ENCODE measurements at regions not wholly inside any gene's neighbourhood (a gene's known extent, or its start where the extent isn't known, plus 50 kb on each side); places are given as distances from the start of the nearest gene placed in this dataset.

DNA sequence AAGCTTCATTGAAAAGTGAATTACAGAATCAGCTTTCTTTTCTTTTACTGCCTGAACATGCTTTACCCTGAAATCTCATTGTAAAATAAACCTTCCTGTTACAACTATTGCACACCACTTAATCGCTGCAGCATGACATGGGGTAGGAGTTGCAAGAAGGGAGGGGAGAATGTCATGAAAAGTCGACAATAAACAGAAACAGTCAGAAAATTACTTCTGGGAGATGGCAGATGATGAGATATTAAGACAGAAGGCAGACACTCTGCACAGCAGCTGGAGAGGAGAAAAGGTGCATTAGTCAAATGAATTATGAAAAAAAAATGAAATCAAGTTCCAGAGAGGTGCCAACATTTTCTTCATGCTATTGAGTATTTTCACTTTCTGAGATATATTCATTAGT is 287.7 kb downstream of the PCDH7 start:
- Histone ChIP-seq H3K27me3 (no peaks in the 10 kb centered on the region), H3K36me3 (no peaks in the 10 kb centered on the region), H3K4me3 (no peak overlapping the region), H3K27ac (no peak overlapping the region), H3K4me1 (ENCODE audit: low read depth) (peaks cover 8% of the 10 kb centered on the region), H3K9me3 (ENCODE audit: low read depth) (no peaks in the 10 kb centered on the region)
- DNase-seq (ENCODE audit: low read depth in 1 of 2, low spot score in 1 of 2): no peak
- TF ChIP-seq, protein P1, sequence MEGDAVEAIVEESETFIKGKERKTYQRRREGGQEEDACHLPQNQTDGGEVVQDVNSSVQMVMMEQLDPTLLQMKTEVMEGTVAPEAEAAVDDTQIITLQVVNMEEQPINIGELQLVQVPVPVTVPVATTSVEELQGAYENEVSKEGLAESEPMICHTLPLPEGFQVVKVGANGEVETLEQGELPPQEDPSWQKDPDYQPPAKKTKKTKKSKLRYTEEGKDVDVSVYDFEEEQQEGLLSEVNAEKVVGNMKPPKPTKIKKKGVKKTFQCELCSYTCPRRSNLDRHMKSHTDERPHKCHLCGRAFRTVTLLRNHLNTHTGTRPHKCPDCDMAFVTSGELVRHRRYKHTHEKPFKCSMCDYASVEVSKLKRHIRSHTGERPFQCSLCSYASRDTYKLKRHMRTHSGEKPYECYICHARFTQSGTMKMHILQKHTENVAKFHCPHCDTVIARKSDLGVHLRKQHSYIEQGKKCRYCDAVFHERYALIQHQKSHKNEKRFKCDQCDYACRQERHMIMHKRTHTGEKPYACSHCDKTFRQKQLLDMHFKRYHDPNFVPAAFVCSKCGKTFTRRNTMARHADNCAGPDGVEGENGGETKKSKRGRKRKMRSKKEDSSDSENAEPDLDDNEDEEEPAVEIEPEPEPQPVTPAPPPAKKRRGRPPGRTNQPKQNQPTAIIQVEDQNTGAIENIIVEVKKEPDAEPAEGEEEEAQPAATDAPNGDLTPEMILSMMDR (IDR thresholded peaks at IDR 0.05; ENCODE audit: low read depth, low read length): no peak

DNA sequence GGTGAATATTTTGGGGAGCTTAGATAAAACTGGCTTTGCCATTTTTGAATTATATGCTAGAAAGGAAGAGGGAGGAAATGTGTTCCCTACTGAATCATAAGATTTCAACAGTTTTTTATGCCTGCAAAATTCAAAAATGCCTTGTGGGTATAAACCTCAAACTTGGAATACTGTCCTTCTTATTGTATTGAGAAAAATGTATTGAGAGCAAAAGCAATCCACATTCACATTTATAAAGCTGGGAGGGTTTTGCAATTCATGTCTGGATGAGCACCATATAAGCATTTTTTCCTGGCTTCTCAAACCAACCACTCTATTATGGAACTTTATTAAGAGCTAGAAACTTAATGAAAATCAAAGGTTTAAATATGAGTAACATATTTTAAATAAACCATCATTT is 289.8 kb downstream of the PCDH7 start:
- TF ChIP-seq, protein P1 (IDR thresholded peaks at IDR 0.05; ENCODE audit: low read depth, low read length): no peak
- peaks cover 20% of the 10 kb centered on the region for H3K4me1 ChIP-seq (ENCODE audit: low read depth)
- H3K9me3 ChIP-seq (ENCODE audit: low read depth): no peaks in the 10 kb centered on the region
- H3K27ac ChIP-seq: peak overlapping the region; percentile 1
- H3K27me3 ChIP-seq: no peaks in the 10 kb centered on the region
- no peak overlapping the region for H3K4me3 ChIP-seq
- peak in 1 of 2 donors; percentile 0 for DNase-seq (ENCODE audit: low read depth in 1 of 2, low spot score in 1 of 2)
- H3K36me3 ChIP-seq: no peaks in the 10 kb centered on the region

DNA sequence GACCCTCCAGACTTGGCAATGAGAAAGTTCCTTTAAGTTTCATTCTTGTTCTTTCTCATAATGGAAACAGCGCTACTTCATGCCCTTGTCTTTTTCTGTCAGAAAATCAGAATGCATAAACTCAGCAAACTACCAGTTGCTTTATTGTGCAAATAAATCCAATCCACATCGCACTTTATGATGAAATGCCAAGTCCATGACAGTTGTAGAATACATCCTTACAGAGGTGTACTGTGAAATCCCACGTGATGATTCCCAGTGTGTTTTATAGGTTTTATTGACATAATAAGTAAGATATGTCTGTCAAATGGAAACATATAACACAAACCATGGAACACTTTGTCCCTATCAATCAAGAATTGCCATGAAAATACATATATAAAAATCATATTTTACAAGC is 295.0 kb downstream of the PCDH7 start:
- H3K4me1 ChIP-seq (ENCODE audit: low read depth): peaks cover 18% of the 10 kb centered on the region
- H3K27me3 ChIP-seq: no peaks in the 10 kb centered on the region

DNA sequence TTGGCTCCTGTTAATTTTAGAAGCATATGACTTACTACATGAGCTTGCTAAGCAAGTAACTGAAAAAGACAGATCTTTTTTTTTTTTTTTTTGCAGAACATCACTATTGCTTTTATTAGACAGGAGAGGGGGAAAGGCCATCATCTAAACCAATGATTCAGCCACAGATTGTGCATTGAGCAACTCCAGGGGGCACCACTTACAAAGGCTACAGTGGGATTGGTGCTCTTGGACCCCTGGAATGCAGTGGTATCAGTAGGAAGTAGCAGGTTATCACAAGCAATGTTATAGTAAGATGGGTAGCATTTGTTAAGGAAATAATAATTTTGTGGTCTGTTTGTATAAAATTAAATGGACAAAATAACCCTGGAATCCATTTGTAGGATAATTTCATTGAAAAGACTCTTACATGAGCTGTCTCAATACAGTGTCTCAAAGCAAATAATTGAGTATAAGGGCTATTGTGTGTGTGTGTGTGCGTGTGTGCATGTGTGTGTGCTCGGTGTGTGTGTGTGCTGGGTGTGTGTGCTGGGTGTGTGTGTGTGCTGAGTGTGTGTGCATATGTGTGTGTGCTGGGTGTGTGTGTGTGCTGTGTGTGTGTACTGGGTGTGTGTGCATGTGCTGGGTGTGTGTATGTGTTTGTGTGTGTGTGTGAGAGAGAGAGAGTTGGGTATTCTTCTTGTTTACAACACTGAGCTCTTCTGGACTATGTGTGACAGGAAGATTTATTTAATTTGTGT is 296.3 kb downstream of the PCDH7 start:
- TF ChIP-seq, protein P1 (IDR thresholded peaks at IDR 0.05; ENCODE audit: low read depth, low read length): no peak
- peaks cover 27% of the 10 kb centered on the region for H3K4me1 ChIP-seq (ENCODE audit: low read depth)
- H3K4me3 ChIP-seq: no peak overlapping the region
- H3K9me3 ChIP-seq (ENCODE audit: low read depth): no peaks in the 10 kb centered on the region
- H3K36me3 ChIP-seq: no peaks in the 10 kb centered on the region
- DNase-seq (ENCODE audit: low read depth in 1 of 2, low spot score in 1 of 2): no peak
- no peaks in the 10 kb centered on the region for H3K27me3 ChIP-seq
- no peak overlapping the region for H3K27ac ChIP-seq

More for the DNA sequence above, 295.0 kb downstream of the PCDH7 start:
- H3K4me3 ChIP-seq: no peak overlapping the region
- TF ChIP-seq, protein P1 (IDR thresholded peaks at IDR 0.05; ENCODE audit: low read depth, low read length): no peak
- no peak overlapping the region for H3K27ac ChIP-seq
- no peaks in the 10 kb centered on the region for H3K36me3 ChIP-seq
- H3K9me3 ChIP-seq (ENCODE audit: low read depth): no peaks in the 10 kb centered on the region
- no peak for DNase-seq (ENCODE audit: low read depth in 1 of 2, low spot score in 1 of 2)

DNA sequence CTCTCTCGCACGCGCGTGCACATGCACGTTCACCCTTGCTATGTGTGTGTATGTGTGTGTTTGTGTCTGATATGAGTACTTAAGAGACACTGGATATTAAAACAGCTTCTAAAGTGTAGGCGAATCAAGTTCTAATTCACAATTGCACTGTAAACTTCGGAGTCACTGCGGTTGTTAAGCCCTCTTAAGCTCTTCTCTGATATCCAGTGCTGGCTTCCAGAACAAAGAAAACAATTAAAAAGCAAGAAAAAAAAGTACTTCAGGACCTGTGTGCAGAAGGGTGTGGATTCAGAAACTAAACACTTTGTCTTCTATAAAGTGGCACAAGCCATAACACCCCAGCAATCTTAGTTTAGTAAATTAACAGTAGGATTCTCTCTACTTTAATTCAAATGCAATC is 300.2 kb downstream of the PCDH7 start:
- Histone ChIP-seq H3K9me3 (ENCODE audit: low read depth) (no peaks in the 10 kb centered on the region), H3K27me3 (no peaks in the 10 kb centered on the region), H3K4me3 (no peak overlapping the region), H3K36me3 (no peaks in the 10 kb centered on the region), H3K4me1 (ENCODE audit: low read depth) (peaks cover 26% of the 10 kb centered on the region), H3K27ac (peak overlapping the region; percentile 31)
- no peak for DNase-seq (ENCODE audit: low read depth in 1 of 2, low spot score in 1 of 2)
- TF ChIP-seq, protein P1 (IDR thresholded peaks at IDR 0.05; ENCODE audit: low read depth, low read length): no peak
